HG03378 (cell line): ENCODE measurements at regions not wholly inside any gene's neighbourhood (a gene's known extent, or its start where the extent isn't known, plus 50 kb on each side); places are given as distances from the start of the nearest gene placed in this dataset.
"Not testable (repeated sequence)": the region's sequence is repeated elsewhere in the genome, so short reads cannot be mapped to it uniquely, and the experiment has no call there.

ENCODE experiments used
- ATAC-seq: cut with Tn5 transposase; IDR thresholded peaks from one replicate; pipeline ENCODE4 v1.9.1; 2021; ENCODE audit warnings: mild to moderate bottlenecking, moderate library complexity; ENCODE audit not compliant: unreplicated experiment

DNA sequence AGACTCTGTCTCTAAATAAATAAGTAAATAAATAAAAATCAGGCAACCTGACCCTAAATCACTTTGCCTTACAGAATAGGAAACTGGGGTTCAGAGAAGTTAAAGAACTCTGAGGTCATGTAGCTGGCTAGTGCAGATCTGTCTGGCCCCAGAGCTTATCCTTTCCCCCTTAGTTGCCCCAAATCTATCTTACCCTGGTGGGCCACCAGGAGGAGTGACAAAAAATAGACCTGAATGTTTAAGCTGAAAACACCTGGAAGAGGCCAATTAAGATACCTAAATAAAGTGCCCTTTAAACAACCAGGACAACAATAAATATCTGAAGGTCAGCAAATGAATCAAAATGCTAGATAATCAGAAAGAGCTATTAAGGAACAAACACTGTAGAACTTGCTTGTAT lies 59.7 kb downstream of the TEX35 start:
- no peak for ATAC-seq

- peak; percentile 84 for ATAC-seq
Observed at GRCh38 chr1:178573330-178573729, 60.4 kb downstream of the TEX35 start.

GRCh38 chr1:178574345-178574744 lies 61.4 kb downstream of the TEX35 start:
- no peak for ATAC-seq

GRCh38 chr1:178575611-178576361 lies 62.9 kb downstream of the TEX35 start:
- peak; percentile 44 for ATAC-seq

DNA sequence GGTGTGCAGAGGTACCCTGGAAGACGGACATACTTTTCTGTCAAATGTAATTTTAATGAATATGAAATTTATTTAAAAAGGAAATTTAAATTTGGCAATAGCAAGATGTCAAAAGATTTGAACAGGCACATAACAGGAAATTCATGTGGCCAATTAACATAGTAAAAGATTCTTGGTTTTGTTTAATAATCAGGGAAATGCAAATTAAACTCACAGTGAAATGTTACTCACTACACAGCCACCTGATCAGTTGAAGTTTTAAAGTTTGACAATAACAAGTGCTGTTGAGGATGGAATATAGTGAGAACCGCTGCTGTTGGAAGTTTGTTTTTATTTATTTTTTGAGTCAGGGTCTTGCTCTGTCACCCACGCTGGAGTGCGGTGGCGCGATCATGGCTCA lies 63.9 kb downstream of the TEX35 start:
- no peak for ATAC-seq

DNA sequence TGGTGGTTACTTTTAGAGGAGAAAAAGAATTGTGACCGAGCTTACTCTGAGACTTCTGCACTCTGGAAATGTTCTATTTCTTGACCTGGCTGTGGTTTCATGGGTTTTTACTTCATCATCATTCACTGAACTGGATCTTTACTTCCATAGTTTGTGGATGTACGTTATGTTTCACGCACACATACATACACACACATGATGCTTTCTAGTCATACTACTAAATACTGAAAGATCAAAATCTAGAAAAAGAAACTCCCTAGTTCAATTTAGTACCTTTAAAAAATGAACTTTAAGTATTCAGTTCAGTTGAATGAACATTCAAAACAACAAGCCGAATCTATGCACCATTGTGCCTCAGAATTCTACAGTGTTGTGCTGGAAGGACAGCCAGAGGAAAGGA lies 65.0 kb downstream of the TEX35 start:
- no peak for ATAC-seq

GRCh38 chr1:178578541-178578940 lies 65.6 kb downstream of the TEX35 start:
- no peak for ATAC-seq

- no peak for ATAC-seq
Observed at GRCh38 chr1:178579095-178579494, 66.2 kb downstream of the TEX35 start.

DNA sequence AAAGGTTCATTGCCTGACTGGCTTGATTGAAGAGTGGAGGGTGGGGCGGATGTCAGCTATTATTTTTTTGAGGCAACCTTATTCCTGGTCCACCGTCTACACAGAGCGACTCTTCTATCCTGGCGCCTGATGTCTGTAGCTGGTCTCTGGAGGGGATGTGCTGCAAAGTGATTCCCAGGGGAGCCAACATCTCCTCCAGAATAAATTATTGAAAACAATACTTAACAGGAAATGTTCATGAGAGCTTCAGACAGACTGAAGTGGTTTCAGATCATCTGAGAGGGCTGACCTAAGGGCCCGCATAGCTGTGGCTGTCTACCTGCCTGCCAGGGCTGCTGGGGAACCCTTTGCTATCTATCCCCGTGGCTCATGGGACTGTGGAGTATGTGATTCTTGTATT lies 66.7 kb downstream of the TEX35 start:
- ATAC-seq: peak; percentile 48

DNA sequence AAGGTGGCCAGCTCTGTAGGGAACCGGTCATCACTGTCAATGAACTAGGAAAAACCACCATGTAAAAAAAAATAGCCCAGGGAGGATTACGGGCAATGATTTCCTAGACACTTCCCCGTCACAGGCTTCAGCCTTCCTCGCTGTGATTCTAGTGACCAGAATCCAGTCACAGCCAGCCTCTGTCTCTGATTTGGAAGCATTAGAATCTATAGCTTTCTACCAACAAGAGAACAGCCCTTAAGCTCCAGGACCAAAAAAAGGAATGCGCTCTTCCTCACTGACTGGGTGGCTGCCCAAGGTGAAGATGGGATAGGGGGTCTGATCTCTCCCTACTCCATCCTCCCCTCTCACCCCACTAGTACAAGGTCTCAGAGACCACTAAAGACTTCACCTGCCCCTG lies 67.2 kb downstream of the TEX35 start:
- ATAC-seq: no peak

DNA sequence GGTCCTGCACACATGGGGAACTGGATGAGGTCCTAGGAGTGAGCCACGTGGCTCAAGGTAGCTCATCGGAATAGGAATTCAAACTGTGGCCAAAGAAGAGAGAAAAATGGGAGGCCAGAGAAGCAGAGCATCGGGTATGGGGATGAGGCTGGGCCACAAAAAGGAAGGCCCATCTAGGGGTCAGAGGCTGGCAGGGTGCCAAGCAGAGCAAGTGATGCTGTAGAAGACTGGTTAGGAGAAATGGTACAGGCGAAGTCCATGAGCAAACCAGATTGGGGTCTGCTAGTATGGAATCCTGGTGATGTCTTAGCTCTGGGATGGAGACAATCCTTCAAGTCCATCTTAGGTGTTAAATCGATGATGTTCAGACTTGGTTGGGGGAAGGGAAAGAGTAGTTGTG lies 68.0 kb downstream of the TEX35 start:
- ATAC-seq: no peak

- ATAC-seq: peak; percentile 74
Observed at GRCh38 chr1:178581351-178582303, 68.7 kb downstream of the TEX35 start.

- ATAC-seq: no peak
Observed at GRCh38 chr1:178587096-178587495, 74.2 kb downstream of the TEX35 start.

DNA sequence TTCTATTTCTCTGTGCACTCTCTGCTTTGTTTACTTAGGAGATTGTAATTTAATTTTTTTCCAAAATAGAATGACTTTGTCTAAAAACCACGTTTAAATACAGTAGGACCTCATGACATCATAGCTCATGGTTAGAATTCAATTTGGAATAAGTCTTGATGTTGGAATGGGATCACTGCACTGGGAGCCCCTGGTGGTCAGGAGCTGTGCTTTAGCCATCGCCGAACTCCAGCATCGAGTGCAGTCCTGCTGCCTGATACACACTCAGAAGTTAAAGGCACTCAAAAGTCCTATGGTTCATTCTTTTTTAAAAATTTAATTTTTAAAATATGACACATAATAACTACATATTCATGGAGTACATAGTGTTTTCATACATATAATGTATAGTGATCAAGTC lies 75.1 kb downstream of the TEX35 start:
- ATAC-seq: no peak

DNA sequence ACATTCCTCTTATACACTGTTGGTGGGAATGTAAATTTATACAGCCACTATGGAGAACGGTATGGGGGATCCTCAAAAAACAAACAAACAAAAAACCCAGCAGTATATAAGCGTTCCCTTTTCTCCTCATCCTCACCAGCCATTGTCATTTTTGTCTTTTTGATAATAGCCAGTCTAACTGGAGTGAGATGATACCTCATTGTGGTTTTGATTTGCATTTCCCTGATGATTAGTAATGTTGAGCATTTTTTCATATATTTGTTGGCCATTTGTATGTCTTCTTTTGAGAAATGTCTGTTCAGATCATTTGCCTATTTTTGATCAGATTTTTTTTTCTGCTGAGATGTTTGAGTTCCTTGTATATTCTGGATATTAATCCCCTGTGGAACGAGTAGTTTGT lies 76.1 kb downstream of the TEX35 start:
- not testable (repeated sequence) for ATAC-seq

DNA sequence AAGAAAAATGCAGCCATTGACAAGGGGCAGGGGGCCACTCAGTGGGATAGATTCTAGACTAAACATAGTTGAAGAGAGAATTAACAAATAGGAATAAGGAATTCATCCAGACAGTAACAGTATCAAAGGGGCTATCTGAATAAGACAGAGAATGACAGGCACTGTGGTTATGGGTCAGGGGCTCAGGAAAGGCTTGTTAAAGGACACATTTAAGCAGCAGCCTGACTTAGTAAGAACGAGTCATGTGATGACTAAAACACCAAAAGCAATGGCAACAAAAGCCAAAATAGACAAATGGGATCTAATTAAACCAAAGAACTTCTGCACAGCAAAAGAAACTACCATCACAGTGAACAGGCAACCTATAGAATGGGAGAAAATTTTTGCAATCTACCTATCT lies 78.9 kb downstream of the TEX35 start:
- not testable (repeated sequence) for ATAC-seq

DNA sequence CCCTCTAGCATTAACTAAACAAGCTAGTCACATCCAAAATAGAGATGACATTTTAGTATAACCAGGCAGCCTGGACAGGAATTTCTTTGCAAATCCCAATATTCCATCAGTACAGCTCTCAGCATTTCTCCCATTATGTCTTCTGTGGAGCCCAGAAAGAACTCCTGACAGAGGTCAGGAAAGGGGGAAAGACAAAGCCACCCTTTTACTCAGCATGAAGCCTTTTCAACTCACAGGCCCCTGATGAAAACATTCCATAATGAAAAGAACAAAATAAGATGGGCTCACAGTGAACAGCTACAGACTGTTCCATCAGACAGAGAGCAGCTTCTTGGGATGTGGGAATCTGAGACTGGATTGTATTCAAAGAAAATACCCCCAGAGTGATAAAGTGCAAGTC lies 80.6 kb downstream of the TEX35 start:
- ATAC-seq: no peak

DNA sequence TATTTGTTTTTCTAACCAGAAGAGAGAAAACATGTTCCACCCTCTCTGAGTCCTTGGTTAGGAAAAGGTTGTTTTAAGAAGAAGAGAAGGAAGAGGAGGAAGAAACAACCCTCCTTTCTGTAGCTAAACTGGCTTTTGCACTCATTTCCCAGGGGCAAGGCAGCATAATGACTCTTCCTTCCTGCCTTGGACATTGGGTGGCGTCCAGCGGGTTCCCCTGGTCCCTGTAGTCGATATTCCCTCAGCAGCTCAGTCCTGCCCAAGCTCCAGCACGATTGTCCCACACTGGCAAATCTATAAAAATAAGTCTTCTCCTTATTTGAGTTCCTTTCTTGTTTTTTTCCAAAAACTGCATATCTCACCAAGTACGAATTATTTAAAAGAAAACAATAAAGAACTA lies 81.2 kb downstream of the TEX35 start:
- ATAC-seq: no peak

- ATAC-seq: no peak
Observed at GRCh38 chr1:178595491-178595890, 82.6 kb downstream of the TEX35 start.

DNA sequence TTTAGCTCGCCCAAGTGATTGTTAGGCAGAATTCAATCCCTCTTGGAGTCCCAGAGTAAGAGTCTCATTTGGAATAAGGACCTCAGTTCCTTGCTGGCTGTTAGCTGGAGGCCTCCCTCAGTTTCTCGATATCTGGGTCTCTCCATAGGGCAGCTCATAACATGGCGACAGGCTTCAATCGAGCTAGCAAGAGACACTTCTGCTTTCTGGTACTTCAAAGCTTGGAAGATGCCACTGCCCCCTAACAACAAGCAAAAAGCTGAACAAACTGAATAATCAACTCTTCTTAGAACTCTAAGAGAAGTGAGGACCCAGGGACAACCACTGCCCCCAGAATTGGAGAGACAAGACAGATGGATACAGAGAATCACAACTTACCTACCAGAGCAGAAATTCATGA lies 86.2 kb downstream of the TEX35 start:
- ATAC-seq: no peak

DNA sequence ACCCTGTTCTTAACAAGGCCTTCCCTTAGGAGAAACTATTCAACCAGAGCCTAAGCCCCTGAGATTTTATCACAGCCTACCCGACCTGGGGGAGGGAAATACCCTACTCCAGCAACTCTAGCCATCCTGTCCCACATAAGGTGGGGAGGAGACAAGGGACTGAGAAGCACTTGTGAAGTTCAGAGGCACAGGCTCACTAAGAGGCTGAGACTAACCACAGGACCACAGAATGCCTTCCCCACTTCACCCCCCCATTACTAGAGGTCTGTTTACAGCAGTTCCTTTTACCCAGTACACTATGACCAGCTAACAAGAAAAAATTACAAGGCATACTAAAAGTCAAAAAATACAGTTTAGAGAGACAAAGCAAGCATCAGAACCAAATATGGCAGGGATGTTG lies 86.8 kb downstream of the TEX35 start:
- ATAC-seq: peak; percentile 85

- ATAC-seq: no peak
Observed at GRCh38 chr1:178603926-178604325, 91.0 kb downstream of the TEX35 start.
